GM18499 (cell line): ENCODE measurements at regions not wholly inside any gene's neighbourhood (a gene's known extent, or its start where the extent isn't known, plus 50 kb on each side); places are given as distances from the start of the nearest gene placed in this dataset.

Source experiments
- ATAC-seq: cut with Tn5 transposase; IDR thresholded peaks from one replicate; pipeline ENCODE4 v1.9.1; 2021; ENCODE audit warnings: moderate number of reproducible peaks; ENCODE audit not compliant: insufficient read depth, unreplicated experiment

DNA sequence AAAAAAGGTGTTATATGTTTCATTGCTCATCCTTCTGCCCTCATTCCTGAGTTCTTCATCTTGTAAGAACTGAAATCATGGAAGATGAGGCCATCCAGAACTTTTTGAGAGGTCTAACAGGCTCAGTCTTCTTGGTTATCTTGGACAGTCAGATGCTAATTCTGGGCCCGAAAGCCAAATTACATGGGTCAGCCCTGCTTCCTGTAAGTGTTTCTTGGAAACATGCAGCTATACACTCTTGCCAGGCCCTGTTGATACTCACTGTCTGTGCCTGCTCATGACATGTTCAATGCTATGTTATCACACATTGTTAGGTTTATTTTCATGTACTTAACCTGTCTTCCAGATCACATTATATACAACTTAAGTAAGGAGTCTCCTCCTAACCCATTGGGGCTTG lies 542.5 kb downstream of the NUF2 start:
- ATAC-seq, result no peak

DNA sequence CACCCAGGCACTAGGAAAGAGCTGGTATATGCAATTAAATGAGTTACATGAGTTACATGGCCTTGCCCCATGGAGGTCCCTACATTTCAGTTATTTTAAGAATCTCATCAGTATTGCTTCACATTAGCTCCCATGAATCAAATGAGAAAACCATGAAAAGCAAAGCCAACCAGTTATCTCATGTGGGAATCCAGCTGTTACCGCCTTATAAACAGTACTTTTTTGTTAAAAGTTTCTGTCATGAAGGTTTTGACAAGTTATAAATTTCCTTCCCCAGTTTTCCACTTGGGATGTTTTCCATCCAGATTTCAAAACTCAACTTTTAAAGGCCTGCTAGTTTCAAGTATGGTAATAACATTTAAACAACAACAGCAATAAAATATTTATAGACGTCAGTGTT lies 544.8 kb downstream of the NUF2 start:
- ATAC-seq, result no peak

DNA sequence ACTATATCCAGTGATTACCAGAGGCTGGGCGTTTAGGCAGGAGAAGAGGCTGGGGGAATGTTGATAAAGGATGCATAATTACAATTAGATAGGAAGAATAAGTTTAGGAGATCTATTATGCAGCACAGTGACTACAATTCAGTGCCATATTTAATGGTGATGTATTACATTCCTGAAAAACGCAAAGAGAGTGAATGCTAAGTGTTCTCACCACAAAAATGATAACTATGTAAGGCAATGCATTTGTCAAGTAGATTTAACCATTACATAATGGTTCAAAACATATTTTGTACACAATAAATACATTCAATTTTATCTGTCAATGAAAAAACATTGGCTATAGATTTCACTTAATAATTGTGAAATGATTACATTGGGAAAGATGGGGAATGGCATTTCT lies 548.9 kb downstream of the NUF2 start:
- no peak for ATAC-seq

DNA sequence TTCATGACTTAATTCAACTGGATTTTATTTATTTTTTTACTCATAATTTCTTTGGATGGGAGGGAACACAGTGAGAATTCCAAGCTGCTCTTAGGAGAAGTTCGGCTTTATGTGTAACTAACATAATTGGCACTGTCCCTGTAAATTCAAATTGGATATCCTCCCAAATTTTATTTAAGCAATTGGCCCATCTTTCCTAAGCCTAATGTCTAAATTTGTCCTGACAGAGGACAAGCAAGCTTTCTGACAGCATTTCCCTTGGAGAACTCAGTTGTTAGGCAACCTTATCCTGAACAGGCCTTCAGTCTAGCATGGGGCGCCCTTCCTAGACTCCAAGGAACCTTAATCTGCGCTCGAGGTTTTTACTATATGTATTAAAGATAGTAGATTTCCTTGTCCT lies 550.3 kb downstream of the NUF2 start:
- no peak for ATAC-seq

DNA sequence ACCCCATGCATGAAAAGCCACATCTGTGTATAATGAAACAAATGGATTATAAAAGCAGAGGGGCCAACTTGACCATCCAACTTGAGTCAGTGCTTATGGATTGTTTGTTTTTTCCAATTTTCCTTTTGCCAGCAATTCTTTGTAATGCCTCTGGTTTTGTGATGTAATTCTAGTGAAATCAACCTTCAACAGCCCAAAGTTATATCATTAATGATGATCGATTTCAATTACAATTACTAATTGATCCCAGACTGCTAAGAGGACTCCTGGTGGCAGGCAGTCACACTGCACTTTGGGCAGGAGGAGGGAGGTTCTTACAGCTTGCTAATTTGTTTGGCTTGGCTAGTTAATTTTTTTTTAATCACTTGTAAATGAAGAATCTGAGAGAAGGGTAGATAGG lies 552.3 kb downstream of the NUF2 start:
- ATAC-seq, result no peak

DNA sequence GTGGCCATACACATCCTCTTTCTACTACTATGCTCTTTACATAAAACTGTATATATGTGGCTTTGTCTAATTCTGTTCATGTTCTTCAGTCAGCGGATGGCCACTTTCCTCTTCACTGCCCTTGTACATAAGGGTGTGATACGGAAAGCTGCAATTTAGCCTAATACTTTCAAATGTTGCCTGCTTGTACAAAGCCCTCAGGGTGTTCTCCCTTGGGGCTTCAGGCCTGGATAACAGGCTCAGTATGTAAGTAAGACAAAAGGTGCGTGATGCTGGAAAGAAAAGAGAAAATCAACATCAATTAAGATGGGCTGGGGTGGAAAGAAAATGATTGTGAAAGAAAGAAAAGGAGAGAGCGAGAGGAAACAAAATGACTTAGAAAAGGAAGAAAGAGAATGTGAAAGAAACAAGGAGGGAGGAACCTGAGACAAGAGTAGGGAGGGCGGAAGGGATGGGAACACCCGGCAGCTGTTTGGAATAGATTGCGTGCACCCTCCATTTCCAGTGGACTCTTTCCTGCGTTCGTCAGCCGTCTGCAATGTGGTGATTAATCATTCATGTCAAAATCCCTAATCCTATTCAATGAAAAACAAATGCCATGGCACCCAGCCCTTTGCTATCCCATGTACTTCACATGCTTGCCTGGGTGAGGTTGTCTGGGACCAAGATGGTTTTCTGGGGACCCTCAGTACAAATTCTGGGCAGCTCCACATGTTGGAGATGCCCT lies 553.6 kb downstream of the NUF2 start:
- no peak for ATAC-seq

DNA sequence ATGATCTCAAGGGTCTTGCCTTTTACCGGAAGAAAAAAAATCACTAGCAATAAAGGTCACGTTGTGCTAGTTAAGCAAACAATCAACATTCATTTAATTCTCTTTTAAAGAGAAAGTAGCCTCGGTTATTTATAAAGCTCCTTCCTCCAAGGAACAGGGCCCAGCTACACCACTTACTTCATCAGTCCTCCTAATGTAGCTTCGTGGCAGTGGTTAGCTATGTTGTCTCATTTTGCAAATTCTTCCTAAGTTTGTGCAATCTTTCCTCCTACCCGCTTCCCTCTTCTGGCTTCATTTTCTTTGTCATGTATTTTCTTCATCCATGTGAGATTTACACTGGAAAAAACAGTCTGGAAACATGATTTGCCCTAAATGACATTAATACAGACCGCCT lies 554.2 kb downstream of the NUF2 start:
- no peak for ATAC-seq

DNA sequence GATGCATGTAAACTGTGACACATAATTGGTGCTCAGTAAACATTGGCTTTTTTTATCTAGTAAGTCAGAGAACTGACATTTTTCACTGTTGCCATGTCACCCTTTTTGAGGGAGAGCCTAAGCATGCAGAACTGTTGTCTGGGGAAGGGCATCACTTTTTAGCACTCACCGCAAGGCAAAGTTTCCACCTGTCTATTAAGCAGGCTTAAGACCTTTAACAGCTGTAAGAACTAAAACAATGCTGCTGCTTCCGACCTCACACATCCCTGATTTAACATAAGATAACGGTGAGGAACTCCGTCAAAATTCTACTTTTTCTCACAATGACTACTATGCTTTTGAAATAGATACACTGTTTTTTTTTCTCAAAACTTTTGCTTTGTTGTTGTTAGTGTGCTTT lies 554.8 kb downstream of the NUF2 start:
- ATAC-seq, result no peak

DNA sequence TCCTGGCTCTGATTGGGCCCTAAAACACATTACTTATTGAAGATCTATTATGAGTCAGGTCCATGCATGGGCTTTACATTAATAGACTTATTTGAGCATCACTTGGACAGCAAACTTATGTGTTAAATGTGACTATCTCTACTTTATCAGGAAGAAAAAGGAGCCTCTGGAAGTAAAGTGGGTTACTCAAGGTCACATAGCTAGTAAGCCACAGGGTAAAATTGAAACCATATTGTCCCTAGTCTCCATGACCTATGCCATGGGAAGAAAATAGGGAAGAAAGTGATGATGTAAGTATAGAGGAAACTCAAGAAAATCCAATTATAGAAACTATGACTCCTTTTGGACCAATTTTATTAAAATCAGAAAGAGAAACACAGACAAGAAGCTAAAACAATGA lies 555.3 kb downstream of the NUF2 start:
- ATAC-seq, result no peak

DNA sequence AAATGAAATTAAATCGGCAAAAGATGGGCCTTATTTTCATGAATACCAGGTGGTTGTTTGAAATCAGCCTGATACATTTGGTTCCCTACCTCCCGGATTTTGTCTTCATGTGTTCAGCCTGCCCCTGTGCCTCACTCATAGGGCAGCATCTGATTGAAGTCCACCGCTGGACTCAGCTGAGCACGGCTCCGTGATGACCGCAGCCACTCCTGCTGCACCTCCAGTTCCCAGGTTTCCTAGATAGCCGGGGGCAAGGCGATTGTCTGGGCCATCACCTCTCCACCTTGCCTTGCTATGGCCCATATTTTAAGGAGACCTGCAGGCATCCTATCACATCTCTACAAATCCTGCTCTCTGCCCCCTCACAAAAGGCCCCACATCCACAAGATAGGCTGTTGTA lies 563.8 kb downstream of the NUF2 start:
- ATAC-seq, result no peak

DNA sequence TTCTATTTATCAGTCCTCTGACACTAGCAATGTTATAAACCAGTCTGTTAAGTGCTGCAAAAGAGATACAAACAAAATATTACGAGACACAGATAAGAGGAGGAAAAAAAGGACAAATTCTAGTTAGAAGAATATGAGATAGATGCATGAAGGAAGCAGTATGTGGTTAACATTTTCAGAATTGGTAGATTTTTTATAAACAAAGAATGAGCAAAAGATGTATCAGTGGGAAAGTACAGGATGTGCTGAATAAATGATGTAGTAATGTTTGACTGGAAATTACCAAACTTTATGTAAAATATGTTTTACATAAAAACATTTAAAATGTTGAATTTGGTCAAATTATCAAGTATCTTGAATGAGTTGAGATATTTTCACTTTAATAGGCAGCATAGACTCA lies 574.2 kb downstream of the NUF2 start:
- no peak for ATAC-seq

DNA sequence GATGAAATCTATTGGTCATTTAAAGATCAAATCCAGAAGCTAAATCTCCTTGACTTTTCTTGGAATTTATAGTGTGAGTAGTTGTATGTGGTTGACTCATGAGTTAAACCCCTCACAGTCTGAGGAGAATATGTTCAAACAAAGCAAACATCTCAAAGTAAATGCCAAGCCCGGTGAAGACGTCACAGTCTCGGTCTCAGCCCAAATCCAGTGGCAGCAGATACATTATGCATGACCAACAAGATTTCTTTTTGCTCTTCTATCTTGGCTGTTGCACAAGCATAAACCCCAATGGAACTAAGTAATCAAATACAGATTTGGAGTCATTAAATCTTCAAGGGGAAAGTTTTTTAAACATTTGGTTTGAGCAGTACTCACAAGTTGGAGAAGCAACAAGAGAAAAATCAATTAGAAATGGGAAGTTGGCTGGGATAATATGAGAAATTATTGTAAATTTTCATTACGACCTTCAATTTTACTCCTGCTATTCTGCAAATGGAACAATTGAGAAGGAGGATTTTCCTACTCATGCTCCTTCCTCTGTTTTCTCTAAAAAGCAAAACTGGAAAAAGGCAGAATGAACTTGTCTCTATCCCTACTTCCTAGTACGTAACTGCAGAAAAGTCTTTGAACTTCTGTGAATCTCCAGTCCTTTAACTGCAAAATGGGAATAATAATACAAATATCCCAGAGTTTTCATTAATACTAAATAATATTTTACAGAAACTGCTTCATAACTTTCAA lies 575.8 kb downstream of the NUF2 start:
- ATAC-seq, result no peak

DNA sequence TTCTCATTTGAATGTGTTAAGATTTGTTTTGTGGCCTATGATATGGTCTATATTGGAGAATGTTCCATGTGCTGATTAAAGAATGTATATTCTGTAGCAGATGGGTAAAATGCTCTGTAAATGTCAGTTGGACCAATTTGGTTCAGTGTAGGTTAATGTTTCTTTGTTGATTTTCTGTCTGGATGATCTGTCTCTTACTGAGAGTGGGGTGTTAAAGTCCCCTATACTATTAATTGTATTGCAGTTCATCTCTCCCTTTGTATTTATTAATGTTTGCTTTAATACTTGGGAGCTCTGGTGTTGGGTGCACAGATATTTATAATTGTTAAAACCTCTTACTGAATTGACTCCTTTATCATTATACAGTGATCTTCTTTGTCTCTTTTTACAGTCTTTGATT lies 584.5 kb downstream of the NUF2 start:
- ATAC-seq, result no peak

DNA sequence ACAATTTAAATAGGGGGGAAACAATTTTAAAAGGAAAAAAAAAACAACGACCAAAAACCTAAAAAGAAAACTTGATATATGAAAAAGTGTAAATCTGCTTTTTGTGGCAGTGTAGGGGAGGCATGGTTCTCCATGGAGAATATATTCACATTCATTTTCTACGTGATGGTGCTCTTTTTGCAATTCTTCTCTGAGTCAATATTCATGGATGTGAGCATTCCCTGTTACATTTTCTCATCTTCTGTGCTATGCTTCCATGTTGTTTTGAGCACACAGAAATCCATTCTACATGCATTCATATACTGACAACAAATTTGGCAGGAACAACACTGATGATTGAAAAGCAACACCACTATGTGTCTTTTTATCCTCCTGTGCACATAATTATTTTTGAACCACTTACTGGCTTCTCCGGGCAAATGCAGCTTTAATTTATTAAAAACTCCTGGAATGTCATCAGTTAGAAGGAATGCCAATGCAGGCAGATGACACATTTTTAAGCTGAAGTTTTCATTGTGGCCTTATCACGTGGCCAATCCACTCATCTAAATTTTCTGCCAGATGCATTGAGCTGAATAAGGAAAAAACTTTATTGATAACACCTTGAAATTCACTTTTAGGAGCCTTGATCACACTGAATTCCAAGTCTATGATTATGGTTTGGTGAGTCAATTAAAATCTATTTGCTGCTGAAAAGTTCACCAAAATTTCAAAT lies 590.6 kb downstream of the NUF2 start:
- no peak for ATAC-seq

DNA sequence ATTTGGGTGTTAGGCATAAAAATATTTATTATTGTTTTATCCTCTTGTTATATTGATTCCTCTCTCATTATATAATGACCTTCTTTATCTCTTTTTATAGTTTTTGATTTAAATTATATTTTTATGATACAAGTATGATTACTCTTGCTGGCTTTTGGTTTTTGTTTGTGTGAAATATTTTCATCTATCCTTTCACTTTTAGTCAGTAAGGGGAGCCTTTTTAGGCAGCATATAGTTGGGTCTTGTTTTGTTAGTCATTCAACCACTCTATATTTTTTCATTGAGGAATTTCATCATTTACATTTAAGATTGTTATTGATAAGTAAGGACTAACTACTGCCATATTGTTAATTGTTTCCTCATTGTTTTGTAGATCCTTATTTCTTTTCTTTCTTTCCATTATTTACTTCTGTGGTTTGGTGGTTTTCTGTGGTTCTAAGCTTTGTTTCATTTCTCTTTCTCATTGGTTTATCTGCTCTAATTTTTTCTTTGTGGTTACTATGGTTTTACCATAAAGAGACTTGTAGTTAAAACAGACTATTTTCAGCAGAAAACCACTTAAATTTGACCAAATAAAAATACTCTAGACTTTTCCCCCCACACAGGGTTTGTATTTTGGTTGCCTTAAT lies 593.1 kb downstream of the NUF2 start:
- peak; percentile 63 for ATAC-seq

DNA sequence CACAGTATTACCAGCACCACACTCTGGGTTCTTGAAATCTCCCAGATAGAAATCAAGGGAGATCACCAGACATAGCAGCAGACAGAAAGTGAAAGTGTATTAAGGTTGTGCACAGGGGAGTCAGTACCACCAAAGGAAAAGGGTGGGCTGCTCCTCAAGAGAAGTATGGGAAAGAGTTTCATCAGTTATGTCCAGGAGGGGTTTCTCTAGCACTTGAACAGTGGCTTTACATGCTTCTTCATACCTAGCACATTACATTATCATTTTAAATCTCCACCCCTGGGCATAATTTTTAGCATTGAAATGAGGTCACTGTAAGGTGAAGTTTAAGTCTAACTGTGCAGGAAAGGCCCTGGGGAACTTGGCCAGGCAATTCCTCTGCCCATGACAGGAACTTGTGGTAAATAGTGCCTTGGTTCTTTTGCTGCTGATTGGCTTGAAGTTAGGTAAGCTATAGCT lies 601.0 kb downstream of the NUF2 start:
- peak; percentile 77 for ATAC-seq

DNA sequence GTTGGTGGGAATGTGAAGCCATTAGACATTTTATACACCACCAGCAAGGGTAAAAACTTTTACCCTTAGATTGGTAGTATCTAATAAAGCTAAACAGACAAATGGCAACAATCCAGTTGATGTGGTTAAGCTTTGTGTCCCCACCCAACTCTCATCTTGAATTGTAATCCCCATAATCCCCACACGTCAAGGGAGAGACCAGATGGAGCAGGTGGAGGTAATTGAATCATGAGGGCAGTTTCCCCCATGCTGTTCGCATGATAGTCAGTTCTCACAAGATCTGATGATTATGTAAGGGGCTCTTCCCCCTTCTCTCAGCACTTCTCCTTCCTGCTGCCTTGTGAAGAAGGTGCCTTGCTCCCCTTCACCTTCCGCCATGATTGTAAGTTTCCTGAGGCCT lies 602.3 kb downstream of the NUF2 start:
- ATAC-seq, result no peak

DNA sequence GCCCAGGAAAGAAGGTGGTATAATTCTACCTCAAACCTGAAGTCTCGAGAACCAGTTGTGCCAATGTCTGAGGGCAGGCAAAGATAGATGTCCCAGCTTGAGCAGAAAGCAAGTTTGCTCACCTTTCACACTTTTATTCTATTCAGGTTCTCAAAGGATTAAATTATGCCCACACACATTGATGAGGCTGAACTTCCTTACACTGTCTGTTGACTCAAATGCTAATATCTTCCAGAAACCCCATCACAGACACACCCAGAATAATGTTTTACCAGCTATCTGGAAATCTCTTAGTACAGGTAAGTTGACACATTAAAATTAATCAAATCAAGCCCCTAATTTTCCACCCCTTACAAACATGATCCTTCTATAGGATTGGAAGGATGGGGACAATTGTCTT lies 605.7 kb downstream of the NUF2 start:
- no peak for ATAC-seq

DNA sequence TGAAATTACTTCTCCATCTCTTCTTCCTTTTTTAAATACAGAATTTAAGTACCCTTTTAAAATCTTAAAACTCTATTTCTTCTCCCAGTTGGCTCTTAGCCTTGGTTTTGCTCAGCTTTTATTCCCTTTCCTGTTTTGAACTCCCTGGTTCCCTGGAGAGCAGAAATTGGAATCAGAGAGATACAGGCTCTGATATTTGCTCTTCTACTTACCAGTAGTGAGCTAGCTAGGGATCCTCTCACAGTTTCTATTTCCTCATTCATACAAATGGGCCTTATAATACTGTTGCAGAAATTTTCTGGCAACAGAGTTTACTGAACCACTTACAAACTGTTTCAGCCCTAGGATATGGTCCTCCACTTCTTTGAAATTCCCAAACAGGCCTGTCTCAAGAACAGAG lies 606.3 kb downstream of the NUF2 start:
- ATAC-seq, result no peak

DNA sequence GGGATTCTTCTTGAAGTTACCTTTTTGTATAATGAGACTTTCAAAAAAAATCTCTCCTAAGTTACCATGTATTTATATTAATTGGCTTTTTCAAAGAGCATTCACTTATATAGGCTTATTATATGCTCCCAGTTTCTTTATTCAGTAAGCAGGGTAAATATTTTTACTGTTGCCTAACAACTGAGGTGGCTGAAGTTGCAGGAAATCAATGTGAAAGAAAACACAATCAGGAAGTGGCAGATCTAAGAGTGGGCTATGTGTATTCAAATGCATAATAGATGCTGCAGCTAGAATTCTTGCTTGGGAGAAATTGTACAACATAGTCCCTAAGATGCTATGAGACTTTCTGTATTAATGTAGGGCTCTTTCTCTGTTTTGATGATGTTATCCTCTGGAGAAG lies 606.9 kb downstream of the NUF2 start:
- no peak for ATAC-seq

DNA sequence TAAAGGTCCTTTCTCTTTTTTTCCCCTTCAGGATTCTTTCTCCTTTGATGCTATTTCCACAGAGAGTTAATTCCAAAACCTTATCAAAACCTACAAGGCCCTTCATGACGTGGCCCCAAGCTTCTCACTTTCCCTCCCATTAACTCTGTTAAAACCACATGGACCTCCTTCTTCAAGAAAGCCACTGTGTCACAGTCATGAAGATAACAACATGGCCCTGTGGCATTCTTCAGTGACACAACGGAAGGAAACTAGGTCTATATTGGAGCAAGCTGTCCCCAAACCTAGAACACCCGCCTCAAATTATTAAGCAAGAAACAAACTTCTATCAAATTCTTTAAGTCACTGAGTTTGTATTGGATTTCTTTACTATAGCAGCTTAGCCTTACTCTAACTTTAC lies 611.1 kb downstream of the NUF2 start:
- ATAC-seq, result no peak
